ENCODE measurements at regions not wholly inside any gene's neighbourhood (a gene's known extent, or its start where the extent isn't known, plus 50 kb on each side); places are given as distances from the start of the nearest gene placed in this dataset.

GRCh38 chr12:114895827-114896226 lies 211.9 kb upstream of the TBX3 start:
- no peak for TF ChIP-seq CTCF (IDR thresholded peaks at IDR 0.05; ENCODE audit: low read depth, low read length)
- TF ChIP-seq MAX (IDR thresholded peaks at IDR 0.05; ENCODE audit: low read depth, low read length) = no peak
